22Rv1 (cell line): ENCODE measurements at regions not wholly inside any gene's neighbourhood (a gene's known extent, or its start where the extent isn't known, plus 50 kb on each side); places are given as distances from the start of the nearest gene placed in this dataset.

Source experiments
- CTCF ChIP-seq: fragments of 450-650 bp; IDR thresholded peaks from 2 replicates; pipeline ENCODE4 v1.5.1; 2017; ENCODE audit warnings: mild to moderate bottlenecking
- ZFX ChIP-seq: fragments of 450-650 bp; IDR thresholded peaks from 2 replicates; pipeline ENCODE4 v1.6.1; 2017; ENCODE audit warnings: antibody characterized with exemption, borderline replicate concordance

GRCh38 chr1:30538993-30539867 lies 184.2 kb downstream of the MATN1 start:
- no peak for TF ChIP-seq CTCF
- no peak for TF ChIP-seq ZFX
